ENCODE measurements at regions not wholly inside any gene's neighbourhood (a gene's known extent, or its start where the extent isn't known, plus 50 kb on each side); places are given as distances from the start of the nearest gene placed in this dataset.

DNA sequence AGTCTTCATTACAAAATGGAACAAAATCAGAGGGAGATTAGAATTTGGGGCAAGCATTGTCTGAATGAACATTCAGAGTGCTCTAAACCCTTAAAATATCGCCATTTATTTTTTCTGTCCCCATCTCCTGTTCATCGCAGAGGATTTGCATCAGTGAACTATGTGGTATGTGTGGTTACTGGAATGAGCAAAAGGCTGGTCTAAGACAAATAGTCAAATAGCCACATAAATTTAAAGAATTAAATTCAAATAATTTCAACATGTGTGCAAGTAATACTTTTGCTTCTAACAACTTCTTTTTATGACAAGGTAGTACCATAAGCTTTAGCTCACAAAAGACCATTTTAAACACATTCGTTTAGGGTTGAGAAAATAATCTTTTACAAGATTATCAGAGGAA is 82.6 kb upstream of the ST8SIA3 start:
- TF ChIP-seq, protein P1, sequence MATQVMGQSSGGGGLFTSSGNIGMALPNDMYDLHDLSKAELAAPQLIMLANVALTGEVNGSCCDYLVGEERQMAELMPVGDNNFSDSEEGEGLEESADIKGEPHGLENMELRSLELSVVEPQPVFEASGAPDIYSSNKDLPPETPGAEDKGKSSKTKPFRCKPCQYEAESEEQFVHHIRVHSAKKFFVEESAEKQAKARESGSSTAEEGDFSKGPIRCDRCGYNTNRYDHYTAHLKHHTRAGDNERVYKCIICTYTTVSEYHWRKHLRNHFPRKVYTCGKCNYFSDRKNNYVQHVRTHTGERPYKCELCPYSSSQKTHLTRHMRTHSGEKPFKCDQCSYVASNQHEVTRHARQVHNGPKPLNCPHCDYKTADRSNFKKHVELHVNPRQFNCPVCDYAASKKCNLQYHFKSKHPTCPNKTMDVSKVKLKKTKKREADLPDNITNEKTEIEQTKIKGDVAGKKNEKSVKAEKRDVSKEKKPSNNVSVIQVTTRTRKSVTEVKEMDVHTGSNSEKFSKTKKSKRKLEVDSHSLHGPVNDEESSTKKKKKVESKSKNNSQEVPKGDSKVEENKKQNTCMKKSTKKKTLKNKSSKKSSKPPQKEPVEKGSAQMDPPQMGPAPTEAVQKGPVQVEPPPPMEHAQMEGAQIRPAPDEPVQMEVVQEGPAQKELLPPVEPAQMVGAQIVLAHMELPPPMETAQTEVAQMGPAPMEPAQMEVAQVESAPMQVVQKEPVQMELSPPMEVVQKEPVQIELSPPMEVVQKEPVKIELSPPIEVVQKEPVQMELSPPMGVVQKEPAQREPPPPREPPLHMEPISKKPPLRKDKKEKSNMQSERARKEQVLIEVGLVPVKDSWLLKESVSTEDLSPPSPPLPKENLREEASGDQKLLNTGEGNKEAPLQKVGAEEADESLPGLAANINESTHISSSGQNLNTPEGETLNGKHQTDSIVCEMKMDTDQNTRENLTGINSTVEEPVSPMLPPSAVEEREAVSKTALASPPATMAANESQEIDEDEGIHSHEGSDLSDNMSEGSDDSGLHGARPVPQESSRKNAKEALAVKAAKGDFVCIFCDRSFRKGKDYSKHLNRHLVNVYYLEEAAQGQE (IDR thresholded peaks at IDR 0.05; ENCODE audit: insufficient read depth in 1 of 2, low read depth in 2 of 2, low read length in 2 of 2): no peak
- no peak for TF ChIP-seq TAF1 (IDR thresholded peaks at IDR 0.05; ENCODE audit: borderline replicate concordance, insufficient read depth, low read length)
- TF ChIP-seq FOXP2 (optimal IDR thresholded peaks at IDR 0.05; ENCODE audit: borderline replicate concordance, extremely low read depth, extremely low read length, insufficient read depth): no peak
- TF ChIP-seq SIN3A (IDR thresholded peaks at IDR 0.05; ENCODE audit: borderline replicate concordance, insufficient read depth, low read length): no peak
- TF ChIP-seq POLR2AphosphoS5 (IDR thresholded peaks at IDR 0.05; ENCODE audit: low read depth, low read length): no peak

DNA sequence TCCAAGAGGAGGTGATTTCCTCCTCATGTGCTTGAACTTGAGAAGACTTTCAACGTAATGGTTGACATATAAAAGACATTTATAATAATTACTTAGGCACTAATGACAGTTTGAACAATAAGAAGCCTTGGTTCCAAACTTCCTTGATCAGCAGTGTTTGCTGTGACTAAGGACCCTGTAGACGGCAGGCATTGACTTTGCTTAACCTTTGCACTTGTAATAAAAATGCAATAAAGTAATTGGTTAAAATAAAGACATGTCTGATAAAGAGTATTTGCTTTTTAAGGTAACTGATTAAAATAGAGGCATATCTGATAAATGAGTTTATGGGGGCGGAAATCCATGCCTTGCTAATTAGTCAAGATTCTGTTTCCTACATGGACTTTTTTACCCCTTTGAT is 82.2 kb upstream of the ST8SIA3 start:
- TF ChIP-seq FOXP2 (optimal IDR thresholded peaks at IDR 0.05; ENCODE audit: borderline replicate concordance, extremely low read depth, extremely low read length, insufficient read depth) (no peak), SIN3A (IDR thresholded peaks at IDR 0.05; ENCODE audit: borderline replicate concordance, insufficient read depth, low read length) (no peak), TAF1 (IDR thresholded peaks at IDR 0.05; ENCODE audit: borderline replicate concordance, insufficient read depth, low read length) (no peak), POLR2AphosphoS5 (IDR thresholded peaks at IDR 0.05; ENCODE audit: low read depth, low read length) (no peak)
- TF ChIP-seq, protein P1 (IDR thresholded peaks at IDR 0.05; ENCODE audit: insufficient read depth in 1 of 2, low read depth in 2 of 2, low read length in 2 of 2): no peak

DNA sequence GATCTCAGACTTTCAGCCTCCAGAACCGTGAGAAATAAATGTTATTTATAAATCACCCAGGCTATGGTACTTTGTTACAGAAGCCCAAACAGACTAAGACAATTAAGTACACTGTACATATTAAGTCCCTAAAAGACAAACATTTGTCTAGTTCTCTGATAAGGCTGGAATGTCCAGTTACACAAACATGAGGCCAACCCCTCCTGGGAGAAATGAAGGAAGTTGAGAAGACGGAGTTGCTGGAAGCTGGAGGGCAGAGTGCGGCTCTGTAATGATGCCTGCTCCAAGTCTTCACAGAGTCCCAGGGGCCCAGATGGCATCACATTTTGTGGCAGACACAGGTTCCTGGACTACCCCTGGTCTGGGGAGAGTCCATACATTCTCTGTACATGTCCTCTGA is 79.2 kb upstream of the ST8SIA3 start:
- TF ChIP-seq, protein P1 (IDR thresholded peaks at IDR 0.05; ENCODE audit: insufficient read depth in 1 of 2, low read depth in 2 of 2, low read length in 2 of 2): no peak
- TF ChIP-seq POLR2AphosphoS5 (IDR thresholded peaks at IDR 0.05; ENCODE audit: low read depth, low read length): no peak
- TF ChIP-seq TAF1 (IDR thresholded peaks at IDR 0.05; ENCODE audit: borderline replicate concordance, insufficient read depth, low read length): no peak
- no peak for TF ChIP-seq SIN3A (IDR thresholded peaks at IDR 0.05; ENCODE audit: borderline replicate concordance, insufficient read depth, low read length)
- TF ChIP-seq FOXP2 (optimal IDR thresholded peaks at IDR 0.05; ENCODE audit: borderline replicate concordance, extremely low read depth, extremely low read length, insufficient read depth): no peak

DNA sequence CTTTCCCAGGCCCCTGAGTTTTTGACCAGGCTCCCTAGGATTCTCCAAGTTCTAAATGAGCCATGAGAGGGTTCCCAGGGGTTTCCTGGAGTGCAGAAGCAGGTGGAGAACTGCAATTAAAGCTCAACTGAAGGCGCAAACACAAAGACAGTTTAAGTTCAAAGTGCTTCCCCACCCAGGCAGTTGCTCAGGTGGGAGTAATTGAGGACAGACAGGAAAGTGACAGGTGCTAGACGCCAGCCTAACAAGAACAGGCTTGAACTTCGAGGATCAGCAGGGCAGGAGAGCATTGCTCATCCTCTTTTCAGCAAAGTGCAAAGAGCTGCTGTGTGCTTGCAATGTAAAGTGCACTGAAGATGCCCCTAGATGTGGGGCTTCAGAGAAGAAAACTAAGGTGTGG is 77.2 kb upstream of the ST8SIA3 start:
- TF ChIP-seq SIN3A (IDR thresholded peaks at IDR 0.05; ENCODE audit: borderline replicate concordance, insufficient read depth, low read length) (no peak), TAF1 (IDR thresholded peaks at IDR 0.05; ENCODE audit: borderline replicate concordance, insufficient read depth, low read length) (no peak), POLR2AphosphoS5 (IDR thresholded peaks at IDR 0.05; ENCODE audit: low read depth, low read length) (no peak), FOXP2 (optimal IDR thresholded peaks at IDR 0.05; ENCODE audit: borderline replicate concordance, extremely low read depth, extremely low read length, insufficient read depth) (no peak)
- TF ChIP-seq, protein P1 (IDR thresholded peaks at IDR 0.05; ENCODE audit: insufficient read depth in 1 of 2, low read depth in 2 of 2, low read length in 2 of 2): no peak

DNA sequence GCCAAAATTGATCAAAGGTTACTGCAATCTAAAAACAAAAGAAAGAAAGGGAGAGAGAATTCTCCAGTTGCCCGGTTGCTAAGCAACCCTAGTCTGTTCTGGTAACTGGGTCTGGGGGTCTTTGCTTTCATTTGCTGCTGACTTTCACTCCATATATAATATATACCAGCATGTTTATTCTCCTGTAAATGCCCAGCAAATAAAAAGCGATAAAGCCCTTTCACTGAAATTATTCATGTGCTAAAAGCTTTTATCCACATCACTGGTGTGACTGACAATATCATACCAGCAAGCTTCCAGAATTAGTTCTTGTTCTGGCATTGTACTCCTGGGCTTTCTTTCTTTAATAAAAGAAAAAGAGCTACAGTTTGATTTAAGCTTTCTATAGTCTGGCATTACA is 75.5 kb upstream of the ST8SIA3 start:
- no peak for TF ChIP-seq POLR2AphosphoS5 (IDR thresholded peaks at IDR 0.05; ENCODE audit: low read depth, low read length)
- no peak for TF ChIP-seq TAF1 (IDR thresholded peaks at IDR 0.05; ENCODE audit: borderline replicate concordance, insufficient read depth, low read length)
- TF ChIP-seq SIN3A (IDR thresholded peaks at IDR 0.05; ENCODE audit: borderline replicate concordance, insufficient read depth, low read length): no peak
- TF ChIP-seq FOXP2 (optimal IDR thresholded peaks at IDR 0.05; ENCODE audit: borderline replicate concordance, extremely low read depth, extremely low read length, insufficient read depth): no peak
- TF ChIP-seq, protein P1 (IDR thresholded peaks at IDR 0.05; ENCODE audit: insufficient read depth in 1 of 2, low read depth in 2 of 2, low read length in 2 of 2): no peak

Measured in PFSK-1 (cell line).